Femur (tissue), 1 donor: ENCODE measurements at regions not wholly inside any gene's neighbourhood (a gene's known extent, or its start where the extent isn't known, plus 50 kb on each side); places are given as distances from the start of the nearest gene placed in this dataset.

Experiments
- DNase-seq: peaks from one replicate; pipeline ENCODE4 v3.0.0-alpha.2; 2017

GRCh38 chr12:115341442-115341841 lies 657.5 kb upstream of the TBX3 start:
- DNase-seq: peak; percentile 87

- DNase-seq: no peak
Observed at GRCh38 chr12:115338566-115339294, 654.8 kb upstream of the TBX3 start.

GRCh38 chr12:115337693-115338543 lies 653.9 kb upstream of the TBX3 start:
- peak; percentile 44 for DNase-seq

- no peak for DNase-seq
Observed at GRCh38 chr12:115336506-115336905, 652.5 kb upstream of the TBX3 start.

GRCh38 chr12:115335594-115335993 lies 651.6 kb upstream of the TBX3 start:
- no peak for DNase-seq

- no peak for DNase-seq
Observed at GRCh38 chr12:115335048-115335447, 651.1 kb upstream of the TBX3 start.

- DNase-seq: no peak
Observed at GRCh38 chr12:115332945-115333344, 649.0 kb upstream of the TBX3 start.

- no peak for DNase-seq
Observed at GRCh38 chr12:115325858-115326257, 641.9 kb upstream of the TBX3 start.

GRCh38 chr12:115324949-115325593 lies 641.1 kb upstream of the TBX3 start:
- DNase-seq: no peak

- no peak for DNase-seq
Observed at GRCh38 chr12:115323223-115323905, 639.4 kb upstream of the TBX3 start.

GRCh38 chr12:115322275-115322674 lies 638.3 kb upstream of the TBX3 start:
- DNase-seq: no peak

GRCh38 chr12:115320967-115321366 lies 637.0 kb upstream of the TBX3 start:
- DNase-seq: no peak

GRCh38 chr12:115320451-115320850 lies 636.5 kb upstream of the TBX3 start:
- no peak for DNase-seq

GRCh38 chr12:115319446-115320040 lies 635.6 kb upstream of the TBX3 start:
- DNase-seq: no peak

- DNase-seq: no peak
Observed at GRCh38 chr12:115313929-115314328, 630.0 kb upstream of the TBX3 start.

GRCh38 chr12:115312901-115313300 lies 628.9 kb upstream of the TBX3 start:
- DNase-seq: no peak

- no peak for DNase-seq
Observed at GRCh38 chr12:115311875-115312274, 627.9 kb upstream of the TBX3 start.

GRCh38 chr12:115308918-115309317 lies 624.9 kb upstream of the TBX3 start:
- DNase-seq: no peak

- no peak for DNase-seq
Observed at GRCh38 chr12:115306380-115306779, 622.4 kb upstream of the TBX3 start.

- DNase-seq: no peak
Observed at GRCh38 chr12:115305867-115306266, 621.9 kb upstream of the TBX3 start.

GRCh38 chr12:115305275-115305674 lies 621.3 kb upstream of the TBX3 start:
- DNase-seq: no peak

GRCh38 chr12:115303723-115304309 lies 619.8 kb upstream of the TBX3 start:
- DNase-seq: no peak
